OCI-LY3 (cell line): ENCODE measurements at regions not wholly inside any gene's neighbourhood (a gene's known extent, or its start where the extent isn't known, plus 50 kb on each side); places are given as distances from the start of the nearest gene placed in this dataset.

Source experiments
- H2AFZ ChIP-seq: fragments of 200-600, 300-600 bp; shearing (Covaris generic); 2 replicates; pipeline ENCODE4 v1.6.0; 2014; ENCODE audit warnings: antibody characterized with exemption, low read depth, low read length
- H3K27ac ChIP-seq: fragments of 200-600, 300-600 bp; sonication (generic); 2 replicates; pipeline ENCODE4 v1.5.1; 2014; ENCODE audit warnings: mild to moderate bottlenecking, low read length, moderate library complexity, mixed read lengths
- H3K27me3 ChIP-seq: fragments of 200-600, 300-600 bp; sonication (generic); 2 replicates; pipeline ENCODE4 v1.6.1; 2014; ENCODE audit warnings: low read depth, low read length, mixed read lengths
- H3K36me3 ChIP-seq: fragments of 200-600, 300-600 bp; sonication (generic); replicated peaks from 2 replicates; pipeline ENCODE3; 2014; ENCODE audit warnings: low read depth, low read length, mixed read lengths
- H3K4me1 ChIP-seq: fragments of 300-600, 200-600 bp; sonication (generic); 2 replicates; pipeline ENCODE4 v1.6.1; 2014; ENCODE audit warnings: low read length, mixed read lengths
- H3K4me2 ChIP-seq: fragments of 200-600, 300-600 bp; sonication (generic); 2 replicates; pipeline ENCODE4 v1.6.1; 2014; ENCODE audit warnings: low read length, mixed read lengths
- H3K4me3 ChIP-seq: fragments of 300-600, 200-600 bp; sonication (generic); 2 replicates; pipeline ENCODE4 v1.5.1; 2014; ENCODE audit warnings: antibody characterized with exemption, mild to moderate bottlenecking, low read length, moderate library complexity
- H3K79me2 ChIP-seq: fragments of 300-600, 200-600 bp; shearing (Covaris generic); 2 replicates; pipeline ENCODE4 v1.6.1; 2014; ENCODE audit warnings: mild to moderate bottlenecking, low read length, mixed read lengths
- H3K9ac ChIP-seq: fragments of 300-600, 200-600 bp; shearing (Covaris generic); 2 replicates; pipeline ENCODE4 v1.6.0; 2014; ENCODE audit warnings: mild to moderate bottlenecking, low read length, moderate library complexity
- H3K9me3 ChIP-seq: fragments of 200-600, 300-600 bp; shearing (Covaris generic); 2 replicates; pipeline ENCODE4 v1.6.1; 2014; ENCODE audit warnings: low read length, mixed read lengths; ENCODE audit not compliant: insufficient read depth
- H4K20me1 ChIP-seq: fragments of 200-600, 300-600 bp; sonication (generic); 2 replicates; pipeline ENCODE4 v1.6.1; 2016; ENCODE audit warnings: low read length, mixed read lengths; ENCODE audit not compliant: insufficient read depth
- EZH2phosphoT487 ChIP-seq: fragments of 200-600 bp; shearing (Covaris generic); IDR thresholded peaks from 2 replicates; pipeline ENCODE4 v1.6.1; 2018; ENCODE audit warnings: antibody characterized with exemption, mixed run types, low read depth
- TF ChIP-seq, protein P1 (sequence below): fragments of 200-600, 300-600 bp; sonication (generic); IDR thresholded peaks from 2 replicates; pipeline ENCODE4 v1.5.1; 2014; ENCODE audit warnings: antibody characterized with exemption, low read length, low read depth

- no peak overlapping the region for H3K9ac ChIP-seq
- no peak for TF ChIP-seq EZH2phosphoT487
- TF ChIP-seq, protein P1, sequence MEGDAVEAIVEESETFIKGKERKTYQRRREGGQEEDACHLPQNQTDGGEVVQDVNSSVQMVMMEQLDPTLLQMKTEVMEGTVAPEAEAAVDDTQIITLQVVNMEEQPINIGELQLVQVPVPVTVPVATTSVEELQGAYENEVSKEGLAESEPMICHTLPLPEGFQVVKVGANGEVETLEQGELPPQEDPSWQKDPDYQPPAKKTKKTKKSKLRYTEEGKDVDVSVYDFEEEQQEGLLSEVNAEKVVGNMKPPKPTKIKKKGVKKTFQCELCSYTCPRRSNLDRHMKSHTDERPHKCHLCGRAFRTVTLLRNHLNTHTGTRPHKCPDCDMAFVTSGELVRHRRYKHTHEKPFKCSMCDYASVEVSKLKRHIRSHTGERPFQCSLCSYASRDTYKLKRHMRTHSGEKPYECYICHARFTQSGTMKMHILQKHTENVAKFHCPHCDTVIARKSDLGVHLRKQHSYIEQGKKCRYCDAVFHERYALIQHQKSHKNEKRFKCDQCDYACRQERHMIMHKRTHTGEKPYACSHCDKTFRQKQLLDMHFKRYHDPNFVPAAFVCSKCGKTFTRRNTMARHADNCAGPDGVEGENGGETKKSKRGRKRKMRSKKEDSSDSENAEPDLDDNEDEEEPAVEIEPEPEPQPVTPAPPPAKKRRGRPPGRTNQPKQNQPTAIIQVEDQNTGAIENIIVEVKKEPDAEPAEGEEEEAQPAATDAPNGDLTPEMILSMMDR = peak; percentile 38
Observed at GRCh38 chr2:49843314-49843713, 689.0 kb upstream of the FSHR start.

GRCh38 chr2:49840428-49840975, 686.2 kb upstream of the FSHR start:
- Histone ChIP-seq H3K4me2 (no peak overlapping the region), H2AFZ (no peak overlapping the region), H4K20me1 (no peaks in the 10 kb centered on the region), H3K9me3 (no peaks in the 10 kb centered on the region), H3K4me1 (no peaks in the 10 kb centered on the region), H3K79me2 (no peaks in the 10 kb centered on the region), H3K36me3 (no peaks in the 10 kb centered on the region), H3K27ac (no peak overlapping the region), H3K4me3 (no peak overlapping the region), H3K27me3 (peaks cover 4% of the 10 kb centered on the region; the same call in 1 of the 2 replicates), H3K9ac (no peak overlapping the region)
- no peak for TF ChIP-seq EZH2phosphoT487
- TF ChIP-seq, protein P1 = no peak

More at GRCh38 chr2:49843314-49843713, 689.0 kb upstream of the FSHR start:
- Histone ChIP-seq H2AFZ (no peak overlapping the region), H3K4me3 (no peak overlapping the region), H3K79me2 (no peaks in the 10 kb centered on the region), H3K4me1 (peaks cover 8% of the 10 kb centered on the region), H3K27ac (no peak overlapping the region), H4K20me1 (no peaks in the 10 kb centered on the region), H3K4me2 (no peak overlapping the region), H3K27me3 (peaks cover 4% of the 10 kb centered on the region; the same call in 1 of the 2 replicates), H3K9me3 (no peaks in the 10 kb centered on the region), H3K36me3 (no peaks in the 10 kb centered on the region)

GRCh38 chr2:49839818-49840217, 685.5 kb upstream of the FSHR start:
- H3K9ac ChIP-seq = no peak overlapping the region
- no peaks in the 10 kb centered on the region for H3K36me3 ChIP-seq
- H2AFZ ChIP-seq = no peak overlapping the region
- H3K4me1 ChIP-seq = no peaks in the 10 kb centered on the region
- no peaks in the 10 kb centered on the region for H4K20me1 ChIP-seq
- H3K4me3 ChIP-seq = no peak overlapping the region
- peaks cover 4% of the 10 kb centered on the region; the same call in 1 of the 2 replicates for H3K27me3 ChIP-seq
- no peaks in the 10 kb centered on the region for H3K79me2 ChIP-seq
- H3K4me2 ChIP-seq = no peak overlapping the region
- TF ChIP-seq, protein P1 = no peak
- TF ChIP-seq EZH2phosphoT487 = no peak
- no peaks in the 10 kb centered on the region for H3K9me3 ChIP-seq
- H3K27ac ChIP-seq = no peak overlapping the region

- TF ChIP-seq, protein P1 = no peak
- TF ChIP-seq EZH2phosphoT487 = no peak
- peaks cover 4% of the 10 kb centered on the region; the same call in 1 of the 2 replicates for H3K27me3 ChIP-seq
Observed at GRCh38 chr2:49837561-49838293, 683.4 kb upstream of the FSHR start.

More at GRCh38 chr2:49837561-49838293, 683.4 kb upstream of the FSHR start:
- no peak overlapping the region for H3K4me2 ChIP-seq
- no peaks in the 10 kb centered on the region for H3K36me3 ChIP-seq
- H2AFZ ChIP-seq = no peak overlapping the region
- H3K9ac ChIP-seq = no peak overlapping the region
- no peaks in the 10 kb centered on the region for H4K20me1 ChIP-seq
- H3K27ac ChIP-seq = no peak overlapping the region
- no peaks in the 10 kb centered on the region for H3K79me2 ChIP-seq
- no peaks in the 10 kb centered on the region for H3K9me3 ChIP-seq
- no peaks in the 10 kb centered on the region for H3K4me1 ChIP-seq
- H3K4me3 ChIP-seq = no peak overlapping the region
